Dendritic cell treated with granulocyte-macrophage colony-stimulating factor and Interleukin-4, amounts not matched to agents 40 ng/mL and 50 ng/mL, for 4 days (primary cell): ENCODE measurements at regions not wholly inside any gene's neighbourhood (a gene's known extent, or its start where the extent isn't known, plus 50 kb on each side); places are given as distances from the start of the nearest gene placed in this dataset.

Experiments used
- H3K27ac Mint-ChIP-seq: one replicate; pipeline ENCODE4 v1.8.0; 2022; ENCODE audit warnings: mild to moderate bottlenecking, mixed read lengths
- H3K27me3 Mint-ChIP-seq: one replicate; pipeline ENCODE4 v1.8.0; 2022; ENCODE audit warnings: mild to moderate bottlenecking, mixed read lengths
- H3K36me3 Mint-ChIP-seq: one replicate; pipeline ENCODE4 v1.8.0; 2022; ENCODE audit warnings: low read depth, mixed read lengths
- H3K4me1 Mint-ChIP-seq: one replicate; pipeline ENCODE4 v1.8.0; 2022; ENCODE audit warnings: low read depth, mixed read lengths
- H3K4me3 Mint-ChIP-seq: one replicate; pipeline ENCODE4 v1.8.0; 2022; ENCODE audit warnings: mild to moderate bottlenecking, moderate library complexity, mixed read lengths
- H3K9me3 Mint-ChIP-seq: one replicate; pipeline ENCODE4 v1.8.0; 2022; ENCODE audit warnings: mixed read lengths
- intact Hi-C: fragments of 100-400 bp; cut with micrococcal nuclease; formaldehyde crosslinking; loops from one replicate; pipeline ENCODE4 v1.15.0; 2022

DNA sequence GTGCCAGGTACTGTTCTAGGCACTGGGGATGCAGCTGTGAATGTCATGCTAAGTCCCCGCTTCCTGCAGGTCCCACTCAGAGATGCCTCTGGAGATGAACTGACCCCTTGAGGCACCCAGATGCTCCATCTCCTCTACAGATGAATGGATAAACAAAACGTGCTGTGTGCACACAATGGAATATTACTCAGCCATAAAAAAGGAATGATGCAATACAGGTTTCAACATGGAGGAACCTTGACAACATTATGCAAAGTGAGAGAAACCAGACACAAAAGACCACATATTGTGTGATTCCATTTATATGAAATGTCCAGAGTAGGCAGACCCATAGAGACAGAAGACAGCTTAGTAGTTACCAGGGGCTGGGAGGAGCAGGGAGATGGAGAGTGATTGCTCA, 320.1 kb upstream of the DIO3 start:
- Mint-ChIP-seq H3K27ac (no peak overlapping the region), H3K9me3 (peaks cover 6% of the 10 kb centered on the region), H3K36me3 (no peaks in the 10 kb centered on the region), H3K4me3 (no peak overlapping the region), H3K4me1 (no peaks in the 10 kb centered on the region), H3K27me3 (no peaks in the 10 kb centered on the region)
- intact Hi-C loops = no loop called here

DNA sequence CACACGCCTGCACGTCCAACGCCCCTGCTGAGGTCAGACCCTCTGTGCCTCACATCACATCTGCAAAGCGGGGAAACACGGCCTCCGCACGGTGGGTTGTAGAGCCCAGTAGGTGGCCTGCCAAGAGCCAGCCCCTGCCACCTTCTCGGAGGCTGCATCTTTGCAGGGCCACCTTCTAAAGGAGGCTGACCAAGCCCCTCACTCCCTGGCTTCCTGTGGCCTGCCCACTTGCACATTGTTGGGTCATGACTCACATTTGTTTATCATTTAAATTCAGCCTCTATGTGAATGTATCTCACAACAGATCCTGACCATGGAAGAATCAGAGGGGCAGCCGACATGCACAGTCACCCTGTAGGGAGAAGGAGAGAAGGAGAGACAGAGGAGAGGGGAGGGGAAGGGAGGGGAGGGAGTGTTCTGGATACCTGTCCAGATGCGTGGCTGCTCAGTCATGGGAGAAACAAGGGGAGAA, 319.5 kb upstream of the DIO3 start:
- no peak overlapping the region for H3K4me3 Mint-ChIP-seq
- intact Hi-C loops = no loop called here

DNA sequence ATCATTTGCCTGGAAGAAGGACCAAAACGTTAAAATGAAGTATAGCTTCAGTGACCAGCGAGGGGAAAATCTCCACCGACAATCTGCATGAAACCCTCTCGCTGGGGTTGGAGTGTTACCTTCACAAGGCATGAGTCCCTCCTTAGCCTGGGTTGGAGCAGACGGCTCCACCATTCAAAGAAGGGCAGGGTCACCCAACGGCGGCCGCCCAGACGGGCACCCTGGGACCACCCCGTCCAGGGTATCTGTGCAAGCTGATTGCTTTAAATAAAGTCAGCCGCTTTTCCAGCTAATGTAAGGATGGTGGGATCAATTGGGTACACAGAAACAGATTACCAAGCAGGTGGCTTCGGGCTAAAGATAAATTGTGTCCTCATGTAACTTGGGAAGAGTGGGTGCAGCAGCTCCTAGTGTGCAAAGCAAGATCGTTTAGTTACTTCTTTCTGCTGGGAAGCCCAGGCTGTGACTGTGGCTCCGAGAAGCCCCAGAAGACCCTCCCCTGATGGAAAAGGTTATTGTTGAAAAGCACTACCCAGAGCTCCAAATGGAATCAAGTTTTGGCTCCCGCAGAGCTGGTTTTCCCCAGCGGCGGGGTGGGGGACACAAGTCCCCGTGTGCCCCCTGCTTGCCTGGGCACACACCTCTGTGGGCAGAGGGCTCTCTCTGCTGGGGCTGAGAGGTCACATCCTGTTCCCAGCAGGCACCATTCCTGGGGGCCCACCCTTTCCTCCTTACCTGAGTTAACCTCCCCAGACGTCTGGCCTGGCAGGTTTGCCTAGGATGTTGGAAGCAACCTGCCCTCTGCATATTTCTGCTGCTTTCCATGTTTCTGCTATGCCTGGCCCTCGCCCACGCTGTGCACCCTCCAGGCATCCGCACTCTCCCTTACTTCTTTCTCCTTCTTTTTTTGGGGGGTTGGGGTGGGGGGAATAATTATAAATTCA, 318.6 kb upstream of the DIO3 start:
- H3K27ac Mint-ChIP-seq = no peak overlapping the region
- intact Hi-C loops = no loop called here
- no peaks in the 10 kb centered on the region for H3K36me3 Mint-ChIP-seq
- no peaks in the 10 kb centered on the region for H3K4me1 Mint-ChIP-seq
- H3K27me3 Mint-ChIP-seq = peaks cover 2% of the 10 kb centered on the region
- no peak overlapping the region for H3K4me3 Mint-ChIP-seq
- H3K9me3 Mint-ChIP-seq = peaks cover 6% of the 10 kb centered on the region

More for the DNA sequence above, 319.5 kb upstream of the DIO3 start:
- Mint-ChIP-seq H3K4me1 (no peaks in the 10 kb centered on the region), H3K36me3 (no peaks in the 10 kb centered on the region), H3K27ac (no peak overlapping the region), H3K27me3 (no peaks in the 10 kb centered on the region), H3K9me3 (peaks cover 6% of the 10 kb centered on the region)

DNA sequence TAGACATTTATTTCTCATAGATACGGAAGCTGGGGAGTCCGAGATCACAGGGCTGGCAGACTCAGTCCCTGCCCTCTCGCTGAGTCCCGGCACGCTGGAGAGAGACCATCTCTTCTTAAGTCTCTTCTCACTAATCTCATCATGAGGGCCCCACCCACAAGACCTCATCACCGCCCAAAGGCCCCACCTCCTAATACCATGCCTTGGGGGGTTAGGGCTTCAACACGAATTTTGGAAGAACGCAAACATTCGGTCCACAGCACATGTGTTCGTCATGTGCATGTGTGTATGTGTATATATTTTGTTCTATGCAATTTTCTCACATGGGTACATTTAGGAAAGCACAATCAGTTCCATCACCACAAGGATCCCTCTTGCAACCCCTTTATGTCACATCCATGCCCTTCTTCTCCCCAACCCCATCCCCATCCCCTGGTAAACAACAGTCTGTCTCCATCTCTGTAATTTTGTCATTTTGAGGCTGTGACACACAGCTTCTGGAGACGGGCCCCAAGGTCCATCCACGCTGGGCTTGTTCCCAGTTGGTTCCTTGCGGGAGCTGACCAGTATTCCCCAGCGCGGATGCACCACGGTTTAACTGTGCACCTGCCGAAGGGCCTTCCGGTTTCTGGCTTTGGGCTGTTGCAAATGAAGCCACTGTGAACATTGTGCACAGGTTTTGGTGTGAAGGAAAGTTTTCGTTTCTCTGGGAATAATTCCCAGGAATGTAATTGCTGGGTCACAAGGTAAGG, 317.5 kb upstream of the DIO3 start:
- H3K27me3 Mint-ChIP-seq = peaks cover 2% of the 10 kb centered on the region
- intact Hi-C loops = no loop called here
- no peaks in the 10 kb centered on the region for H3K36me3 Mint-ChIP-seq
- H3K4me1 Mint-ChIP-seq = no peaks in the 10 kb centered on the region
- no peak overlapping the region for H3K4me3 Mint-ChIP-seq
- peaks cover 6% of the 10 kb centered on the region for H3K9me3 Mint-ChIP-seq
- no peak overlapping the region for H3K27ac Mint-ChIP-seq

DNA sequence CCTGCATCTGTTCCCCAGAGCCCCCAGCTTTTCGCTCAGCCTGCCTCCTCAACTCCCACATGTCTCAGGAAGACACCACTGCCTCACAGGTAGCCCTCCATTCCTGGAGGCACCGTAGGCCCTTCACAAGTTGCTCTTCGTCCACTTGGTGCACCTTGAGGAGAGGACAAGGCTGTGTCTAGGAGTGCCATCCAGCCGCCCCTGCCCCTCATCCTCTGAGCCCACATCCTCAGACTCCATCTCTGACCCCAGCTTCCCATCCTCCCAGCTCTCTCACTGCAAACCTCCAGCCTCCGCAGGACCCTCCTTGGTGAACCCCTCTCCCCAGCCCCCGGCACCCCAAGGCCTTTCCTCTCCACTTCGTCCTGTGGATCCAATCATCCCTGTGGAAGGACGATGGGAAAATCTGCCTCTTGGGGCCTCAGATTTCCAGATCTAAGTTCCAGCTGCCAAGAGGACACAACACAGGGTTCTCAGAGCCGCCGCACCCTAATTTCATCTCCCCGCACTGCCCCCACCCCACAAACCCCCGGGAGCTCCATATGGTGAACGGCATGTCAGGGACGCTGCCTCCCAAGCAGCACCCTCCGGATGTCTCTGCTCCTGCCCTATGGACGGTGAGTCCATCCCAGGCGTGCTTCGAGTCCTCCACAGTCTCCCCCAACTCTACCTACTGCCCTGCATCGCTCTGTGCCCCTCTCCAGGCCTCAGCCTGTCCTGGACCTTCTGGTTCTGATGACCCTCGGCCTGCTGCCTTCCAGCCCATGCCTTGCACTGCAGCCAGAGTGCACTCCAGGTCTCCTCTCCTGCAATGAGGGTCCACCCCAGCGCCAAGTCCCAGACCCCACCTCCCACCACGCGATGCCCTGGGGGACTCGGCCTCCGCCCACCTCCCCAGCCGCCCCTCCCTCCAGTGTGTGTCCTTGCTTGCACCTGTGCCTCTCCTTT, 314.1 kb upstream of the DIO3 start:
- H3K36me3 Mint-ChIP-seq = no peaks in the 10 kb centered on the region
- peaks cover 2% of the 10 kb centered on the region for H3K27me3 Mint-ChIP-seq
- intact Hi-C loops = no loop called here
- H3K27ac Mint-ChIP-seq = no peak overlapping the region
- no peak overlapping the region for H3K4me3 Mint-ChIP-seq
- peaks cover 5% of the 10 kb centered on the region for H3K4me1 Mint-ChIP-seq
- no peaks in the 10 kb centered on the region for H3K9me3 Mint-ChIP-seq

DNA sequence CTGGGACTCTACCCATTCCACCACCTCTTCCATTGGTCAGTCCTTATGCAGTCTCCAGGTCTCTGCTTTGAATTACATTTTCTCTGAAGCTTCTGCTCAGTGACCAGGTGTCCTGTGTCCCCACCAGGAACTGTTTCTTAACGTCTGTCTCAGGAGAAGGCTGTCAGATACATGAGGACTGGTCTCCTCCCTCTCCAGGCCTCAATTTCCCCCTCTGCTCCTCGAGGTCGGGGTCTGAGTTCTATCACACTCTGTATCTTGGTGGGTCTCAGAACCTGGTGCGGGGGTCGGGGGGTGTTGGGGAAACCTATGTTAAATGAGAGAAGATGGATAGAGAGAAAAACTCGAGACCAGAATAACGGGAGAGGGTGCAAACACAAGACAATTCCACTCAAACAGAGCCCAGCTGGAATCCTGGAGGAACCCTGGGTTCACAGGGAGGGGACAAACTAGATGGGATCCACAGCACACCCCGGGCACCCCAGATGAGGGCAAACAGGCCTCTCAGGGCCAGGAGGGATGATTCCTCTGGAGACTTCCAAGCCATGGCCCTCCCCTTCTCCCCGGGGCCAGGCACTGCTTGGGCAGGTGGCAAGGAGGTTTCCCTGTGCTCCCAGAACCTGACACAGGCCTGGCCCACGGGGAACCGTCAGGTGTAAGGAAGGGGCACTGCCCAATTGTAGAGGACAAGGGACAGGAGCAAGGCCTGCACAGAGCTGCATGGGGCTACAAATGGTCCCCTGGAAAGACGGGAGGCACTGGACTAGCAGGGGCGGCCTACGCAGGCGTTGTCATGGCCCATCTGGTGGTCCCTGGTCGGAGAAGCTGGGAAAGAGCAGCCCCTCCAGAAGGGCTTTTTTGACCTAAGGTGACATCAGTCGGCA, 313.2 kb upstream of the DIO3 start:
- H3K4me1 Mint-ChIP-seq = peaks cover 5% of the 10 kb centered on the region
- intact Hi-C loops = no loop called here
- H3K36me3 Mint-ChIP-seq = no peaks in the 10 kb centered on the region
- H3K27me3 Mint-ChIP-seq = peaks cover 2% of the 10 kb centered on the region
- H3K9me3 Mint-ChIP-seq = no peaks in the 10 kb centered on the region
- H3K27ac Mint-ChIP-seq = no peak overlapping the region
- H3K4me3 Mint-ChIP-seq = no peak overlapping the region

DNA sequence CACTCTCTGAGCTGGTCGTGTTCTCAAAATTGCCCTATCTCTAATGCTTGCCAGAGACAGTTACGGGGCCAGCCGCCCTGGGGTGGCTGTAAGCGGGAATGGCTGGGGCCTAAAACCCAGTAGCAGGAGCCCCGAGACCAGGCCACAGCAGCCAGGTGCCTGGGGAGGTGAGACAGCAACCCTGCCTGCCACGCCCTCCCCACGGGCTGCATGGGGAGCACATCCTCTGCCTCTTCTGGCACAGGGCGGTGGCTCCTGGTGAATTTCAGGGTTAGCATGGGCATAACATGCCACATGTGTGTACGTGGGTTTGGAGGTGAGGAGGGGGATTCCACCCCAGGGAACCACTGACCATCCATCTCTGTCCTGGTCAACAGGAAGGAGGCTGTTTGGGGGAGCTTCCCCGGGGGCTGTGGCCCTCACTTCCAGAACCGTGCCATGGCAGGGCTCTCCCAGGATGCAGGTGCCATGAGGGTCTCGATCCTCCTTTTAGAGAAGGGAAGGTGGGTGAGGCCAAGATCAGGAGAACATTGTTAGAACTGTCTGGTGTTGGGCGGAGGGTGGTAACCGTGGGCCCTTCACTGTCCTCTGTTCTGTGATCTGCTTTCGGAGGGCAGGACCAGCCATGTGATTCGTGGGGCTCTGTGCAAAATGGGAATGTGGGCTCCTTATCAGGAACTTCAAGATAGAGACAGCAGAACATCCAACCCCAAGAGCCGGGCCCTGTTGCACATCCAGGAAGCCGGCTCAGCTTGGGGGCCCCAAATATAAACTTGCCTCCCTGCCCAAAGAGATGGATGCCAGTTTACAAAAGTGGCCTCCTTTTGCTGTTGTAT, 312.2 kb upstream of the DIO3 start:
- H3K27me3 Mint-ChIP-seq = peaks cover 2% of the 10 kb centered on the region
- H3K27ac Mint-ChIP-seq = no peak overlapping the region
- peaks cover 5% of the 10 kb centered on the region for H3K4me1 Mint-ChIP-seq
- no peaks in the 10 kb centered on the region for H3K36me3 Mint-ChIP-seq
- H3K9me3 Mint-ChIP-seq = no peaks in the 10 kb centered on the region
- intact Hi-C loops = no loop called here
- no peak overlapping the region for H3K4me3 Mint-ChIP-seq

DNA sequence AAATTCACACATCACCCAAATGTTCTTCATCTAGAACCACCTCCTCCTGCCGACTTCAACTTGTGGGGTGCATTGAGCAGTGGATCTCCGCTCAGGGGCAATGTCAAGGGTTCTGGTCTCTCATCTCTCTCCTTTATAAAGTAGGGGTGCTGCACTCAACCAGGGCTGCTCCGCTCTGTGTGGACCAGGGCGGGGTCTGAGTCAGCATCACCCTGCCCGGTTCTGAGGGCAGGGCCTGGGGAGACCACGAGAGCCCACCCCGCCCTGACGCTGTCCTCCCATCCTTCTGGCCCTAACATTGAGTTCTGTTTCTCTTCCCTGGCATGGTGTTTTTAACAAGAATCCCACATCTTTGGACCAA, 311.6 kb upstream of the DIO3 start:
- Mint-ChIP-seq H3K4me1 (peaks cover 5% of the 10 kb centered on the region), H3K9me3 (no peaks in the 10 kb centered on the region), H3K4me3 (no peak overlapping the region), H3K36me3 (no peaks in the 10 kb centered on the region), H3K27me3 (peaks cover 2% of the 10 kb centered on the region), H3K27ac (no peak overlapping the region)
- intact Hi-C loops = no loop called here

DNA sequence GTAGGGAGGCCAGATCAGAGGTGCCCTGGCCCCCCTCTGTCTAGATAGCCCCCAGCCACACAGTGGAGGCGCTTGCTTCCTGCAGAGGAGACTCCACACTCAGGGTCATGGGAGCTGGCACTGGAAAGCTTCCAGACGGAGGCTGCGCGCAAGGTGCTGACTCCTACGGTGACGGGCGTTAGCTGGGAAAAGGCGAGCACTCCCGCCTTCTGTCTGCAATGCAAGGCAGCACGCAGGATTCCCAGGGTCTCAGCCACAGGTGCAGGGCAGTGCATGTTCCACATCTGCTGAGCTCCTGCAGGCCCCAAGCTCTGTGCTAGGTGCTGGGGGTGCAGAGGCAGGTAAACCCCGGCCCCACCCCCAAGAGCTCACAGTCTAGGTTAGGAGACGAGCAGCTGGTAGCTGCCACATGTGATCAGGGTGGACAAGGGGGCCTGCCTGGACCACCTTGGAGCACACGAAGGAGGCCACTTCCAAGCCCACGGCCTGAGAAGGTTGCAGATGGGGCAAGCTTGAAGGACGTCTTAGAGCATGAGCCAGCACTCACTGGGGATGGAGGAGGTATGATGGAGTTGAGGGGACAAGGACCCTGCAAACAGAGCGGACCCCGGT, 310.9 kb upstream of the DIO3 start:
- Mint-ChIP-seq H3K36me3 (no peaks in the 10 kb centered on the region), H3K4me1 (peaks cover 5% of the 10 kb centered on the region), H3K27ac (no peak overlapping the region), H3K27me3 (peaks cover 2% of the 10 kb centered on the region), H3K4me3 (no peak overlapping the region), H3K9me3 (no peaks in the 10 kb centered on the region)
- intact Hi-C loops = no loop called here

DNA sequence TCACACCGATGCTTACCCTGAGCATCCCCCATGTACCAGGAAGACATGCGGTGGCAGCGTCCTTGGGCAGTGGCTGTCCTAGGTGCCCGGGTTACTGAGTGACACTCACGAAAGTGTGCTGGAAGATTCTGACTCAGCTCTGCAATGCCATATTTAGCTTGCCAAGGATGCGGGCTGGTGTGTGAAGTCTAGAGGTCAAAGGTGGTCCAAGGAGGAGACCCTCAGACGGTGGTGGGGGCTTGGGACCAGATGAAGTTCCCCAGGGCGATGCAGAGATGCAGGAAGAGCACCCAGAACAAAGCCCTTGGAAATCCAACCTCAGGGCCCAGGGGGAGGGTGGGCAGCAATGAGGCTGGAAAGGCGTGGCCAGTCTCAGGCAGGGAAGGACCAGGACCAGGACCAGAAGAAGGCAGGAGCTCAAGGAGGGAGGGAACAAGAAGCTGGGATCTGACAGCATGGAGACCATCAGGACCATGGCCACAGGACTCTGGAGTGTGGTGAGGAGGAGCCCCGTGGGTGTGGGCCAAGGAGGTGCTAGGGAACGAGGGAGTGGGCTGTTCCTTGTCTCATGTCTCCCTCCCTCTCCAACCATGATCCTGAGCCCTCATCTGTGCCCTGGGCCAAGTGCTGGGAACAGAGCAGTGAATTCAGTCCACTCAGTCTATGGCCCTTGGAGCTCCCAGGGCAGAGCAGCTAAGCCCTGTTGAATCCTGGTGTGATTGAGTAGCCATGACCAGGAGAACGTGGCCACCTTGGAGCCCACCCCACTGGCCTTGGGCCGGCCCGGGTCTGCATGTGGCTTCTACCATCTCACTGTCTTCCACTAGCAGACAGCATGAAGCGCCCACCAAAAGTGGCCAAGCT, 310.1 kb upstream of the DIO3 start:
- H3K9me3 Mint-ChIP-seq = no peaks in the 10 kb centered on the region
- H3K4me3 Mint-ChIP-seq = no peak overlapping the region
- no peaks in the 10 kb centered on the region for H3K36me3 Mint-ChIP-seq
- no peak overlapping the region for H3K27ac Mint-ChIP-seq
- H3K27me3 Mint-ChIP-seq = peaks cover 2% of the 10 kb centered on the region
- intact Hi-C loops = no loop called here
- peaks cover 5% of the 10 kb centered on the region for H3K4me1 Mint-ChIP-seq

DNA sequence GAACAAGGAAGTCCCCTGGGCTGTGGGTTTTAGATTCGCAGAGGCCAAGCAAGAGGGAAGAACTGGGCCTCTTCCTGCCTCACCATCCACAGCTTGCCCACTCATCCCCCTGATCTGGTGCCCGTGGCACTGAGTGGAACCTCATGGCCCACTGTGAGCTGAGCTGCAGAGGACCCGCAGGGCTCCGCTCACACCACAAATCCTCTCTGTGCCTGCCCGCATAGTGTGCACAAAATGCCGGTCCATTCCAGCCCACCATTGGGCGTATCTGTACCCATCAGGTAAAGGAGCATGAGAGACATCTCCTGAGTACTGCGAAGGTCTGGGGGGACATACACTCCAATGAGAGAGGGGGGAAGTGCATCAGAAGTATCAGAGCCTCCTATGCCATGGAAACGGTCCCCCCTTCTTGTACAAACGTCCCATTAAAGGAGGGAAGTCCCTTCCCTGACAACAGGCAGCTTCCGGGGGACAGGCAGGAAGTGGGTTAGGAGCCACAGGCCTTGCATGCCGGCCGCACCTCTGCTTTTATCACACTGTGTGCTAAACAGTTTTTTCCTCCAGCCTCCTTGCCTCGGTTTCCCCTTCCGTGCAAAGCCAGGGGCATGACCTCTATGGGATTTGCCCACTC, 309.4 kb upstream of the DIO3 start:
- Mint-ChIP-seq H3K27ac (no peak overlapping the region), H3K4me1 (peaks cover 5% of the 10 kb centered on the region), H3K9me3 (no peaks in the 10 kb centered on the region), H3K4me3 (no peak overlapping the region), H3K36me3 (no peaks in the 10 kb centered on the region), H3K27me3 (peaks cover 2% of the 10 kb centered on the region)
- intact Hi-C loops = no loop called here
